GM12891 (cell line): ENCODE measurements at regions not wholly inside any gene's neighbourhood (a gene's known extent, or its start where the extent isn't known, plus 50 kb on each side); places are given as distances from the start of the nearest gene placed in this dataset.

Experiments
- POLR2A ChIP-seq: IDR thresholded peaks from 2 replicates; pipeline ENCODE4 v1.6.1; 2011; ENCODE audit warnings: low read depth, low read length, control low read depth
- POLR2AphosphoS5 ChIP-seq: IDR thresholded peaks from 2 replicates; pipeline ENCODE4 v1.6.1; 2011; ENCODE audit warnings: low read depth, low read length, control low read depth
- TAF1 ChIP-seq: IDR thresholded peaks from 2 replicates; pipeline ENCODE4 v1.6.1; 2011; ENCODE audit warnings: low read depth, low read length, control low read depth

- TF ChIP-seq POLR2A: no peak
- TF ChIP-seq POLR2AphosphoS5: no peak
- TF ChIP-seq TAF1: no peak
Measured at GRCh38 chr6:3631186-3631585, 120.3 kb downstream of the PXDC1 start.
